CD4-positive, alpha-beta memory T cell (primary cell): ENCODE measurements at regions not wholly inside any gene's neighbourhood (a gene's known extent, or its start where the extent isn't known, plus 50 kb on each side); places are given as distances from the start of the nearest gene placed in this dataset.

ENCODE experiments used
- CTCF ChIA-PET: fragments of 350-600 bp; sonication (Branson Sonifier 250); formaldehyde crosslinking; loops from one replicate; lab custom pipeline; 2021; ENCODE audit warnings: inconsistent platforms; ENCODE audit not compliant: partially characterized antibody; lab: Charles Lee
- POLR2A ChIA-PET: fragments of 350-600 bp; sonication (Branson Sonifier 250); formaldehyde crosslinking; loops from one replicate; lab custom pipeline; 2021; ENCODE audit not compliant: partially characterized antibody; lab: Charles Lee
- DNase-seq, 5 donors: peaks; one replicate each; pipeline versions ENCODE4 v3.0.0 to v3.0.0-alpha.2; 2020 to 2022; ENCODE audit warnings: mixed read lengths in 1 of 5
- H3K27ac ChIP-seq: one replicate; pipeline ENCODE4 v1.7.0; 2013; ENCODE audit warnings: low read depth, low read length
- H3K27me3 ChIP-seq: 2 replicates; pipeline ENCODE4 v1.7.0; 2013; ENCODE audit warnings: mild to moderate bottlenecking, low read length, moderate library complexity; ENCODE audit not compliant: insufficient read depth
- H3K36me3 ChIP-seq: 2 replicates; pipeline ENCODE4 v1.7.0; 2013; ENCODE audit warnings: mild to moderate bottlenecking, low read length, moderate library complexity; ENCODE audit not compliant: insufficient read depth
- H3K4me1 ChIP-seq: 2 replicates; pipeline ENCODE4 v1.7.0; 2013; ENCODE audit warnings: mild to moderate bottlenecking, low read length, moderate library complexity; ENCODE audit not compliant: insufficient read depth
- H3K4me3 ChIP-seq, 2 donors: one replicate each; pipeline ENCODE4 v1.7.0; 2013; ENCODE audit warnings: low read length in 2 of 2, mild to moderate bottlenecking in 1 of 2
- H3K9me3 ChIP-seq, 2 donors: one replicate each; pipeline ENCODE4 v1.7.0; 2013; ENCODE audit warnings: low read length in 2 of 2, control low read depth in 1 of 2; ENCODE audit not compliant: control insufficient read depth in 1 of 2
- H3K27ac Mint-ChIP-seq, 7 donors: one replicate each; pipeline ENCODE4 v1.8.0; 2020 to 2021; ENCODE audit warnings: mixed read lengths in 7 of 7, mild to moderate bottlenecking in 6 of 7, inconsistent platforms in 3 of 7, moderate library complexity in 3 of 7
- H3K27me3 Mint-ChIP-seq, 2 donors: one replicate each; pipeline ENCODE4 v1.8.0; 2020 to 2021; ENCODE audit warnings: mixed read lengths in 2 of 2
- H3K36me3 Mint-ChIP-seq, 2 donors: one replicate each; pipeline ENCODE4 v1.8.0; 2020 to 2021; ENCODE audit warnings: mixed read lengths in 2 of 2, inconsistent platforms in 1 of 2, mild to moderate bottlenecking in 1 of 2
- H3K4me1 Mint-ChIP-seq, 4 donors: one replicate each; pipeline ENCODE4 v1.8.0; 2020 to 2021; ENCODE audit warnings: mixed read lengths in 4 of 4, mild to moderate bottlenecking in 1 of 4
- H3K4me3 Mint-ChIP-seq, 8 donors: one replicate each; pipeline ENCODE4 v1.8.0; 2020 to 2021; ENCODE audit warnings: mixed read lengths in 8 of 8, mild to moderate bottlenecking in 7 of 8, moderate library complexity in 6 of 8, inconsistent platforms in 3 of 8
- H3K9me3 Mint-ChIP-seq, 8 donors: one replicate each; pipeline ENCODE4 v1.8.0; 2020 to 2021; ENCODE audit warnings: mixed read lengths in 8 of 8, mild to moderate bottlenecking in 5 of 8, inconsistent platforms in 3 of 8, moderate library complexity in 1 of 8
- intact Hi-C: fragments of 100-400 bp; cut with micrococcal nuclease; formaldehyde crosslinking; loops from one replicate; pipeline ENCODE4 v1.15.1; 2023

DNA sequence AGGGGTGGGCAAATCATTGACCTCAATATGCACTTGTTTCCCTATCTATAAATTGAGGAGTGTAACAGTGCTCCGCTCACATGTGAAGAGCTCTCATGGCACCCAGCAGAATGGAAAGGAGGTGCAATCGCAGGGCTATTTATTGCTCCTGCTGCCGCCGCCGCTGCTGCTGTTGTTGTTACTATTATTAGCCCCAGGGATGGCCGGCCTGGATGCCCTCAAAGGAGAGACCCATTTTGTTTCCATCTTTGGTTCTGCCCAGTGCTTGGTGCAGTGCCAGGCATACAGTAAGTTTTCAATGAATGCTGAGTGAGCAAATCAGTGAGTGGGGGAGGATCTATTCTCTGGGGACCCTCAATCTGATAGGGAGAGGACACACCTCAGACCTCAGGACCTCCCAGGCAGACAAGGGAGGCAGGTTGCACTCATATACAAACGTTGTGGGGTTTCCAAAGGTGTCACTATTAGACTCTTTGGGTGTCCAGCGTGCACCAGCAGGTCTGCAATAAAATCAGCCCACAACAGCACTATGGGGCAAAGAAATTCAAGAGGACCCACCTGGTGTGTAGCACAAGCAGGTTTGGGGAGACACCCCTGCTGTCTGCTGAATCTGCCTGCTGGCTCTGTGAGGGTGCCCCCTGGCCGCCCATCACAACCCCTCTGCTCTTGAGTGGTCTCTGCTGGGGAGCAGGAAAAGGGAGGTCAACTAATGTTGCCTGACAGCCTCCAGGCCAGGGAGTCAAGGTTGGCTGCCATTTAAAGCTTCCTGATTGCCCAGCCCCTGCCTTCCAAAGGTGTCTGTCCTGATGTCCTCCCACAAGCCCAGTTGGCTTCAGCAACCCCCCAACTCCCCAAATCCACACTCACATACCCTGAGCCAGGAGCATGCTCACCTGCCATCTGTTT is 136.3 kb downstream of the ACTL8 start:
- no peak overlapping the region for H3K27ac Mint-ChIP-seq
- no peak overlapping the region for H3K27ac ChIP-seq
- no peaks in the 10 kb centered on the region for H3K36me3 ChIP-seq
- H3K4me1 ChIP-seq: no peaks in the 10 kb centered on the region
- H3K27me3 Mint-ChIP-seq: peaks cover 6 to 8% of the 10 kb centered on the region in 2 donors
- H3K9me3 ChIP-seq: no peaks in the 10 kb centered on the region
- no peak overlapping the region for H3K4me3 Mint-ChIP-seq
- no peak for DNase-seq
- no peaks in the 10 kb centered on the region for H3K27me3 ChIP-seq
- H3K9me3 Mint-ChIP-seq: no peaks in the 10 kb centered on the region
- H3K36me3 Mint-ChIP-seq: no peaks in the 10 kb centered on the region
- CTCF ChIA-PET: no interaction called here
- H3K4me1 Mint-ChIP-seq: no peaks in the 10 kb centered on the region
- POLR2A ChIA-PET: no interaction called here
- intact Hi-C loops: no loop called here
- no peak overlapping the region for H3K4me3 ChIP-seq

DNA sequence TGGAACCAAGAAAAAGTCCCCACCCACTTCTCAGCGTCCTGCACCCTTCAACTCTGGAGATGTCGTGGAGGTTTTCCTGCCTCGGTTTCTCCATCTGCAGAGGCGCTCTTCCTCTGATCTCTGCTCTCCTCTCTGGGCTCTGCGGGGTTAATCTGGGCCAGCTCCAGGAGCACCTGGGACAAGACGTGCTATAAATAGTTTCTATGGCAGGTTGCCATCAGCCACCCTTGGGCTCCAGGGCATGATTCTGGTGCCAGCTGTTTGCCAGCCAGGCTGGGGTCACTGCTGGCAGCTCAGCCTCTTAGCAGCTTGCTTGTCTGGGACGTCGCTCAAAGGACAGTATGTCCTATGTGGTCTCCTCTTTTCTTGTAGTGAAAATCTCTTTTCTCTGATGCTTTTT is 137.1 kb downstream of the ACTL8 start:
- Mint-ChIP-seq H3K27ac (peak overlapping the region in 1 of 7 donors; percentile 75), H3K36me3 (no peaks in the 10 kb centered on the region), H3K4me1 (no peaks in the 10 kb centered on the region), H3K4me3 (no peak overlapping the region), H3K27me3 (peaks cover 6 to 10% of the 10 kb centered on the region in 2 donors), H3K9me3 (no peaks in the 10 kb centered on the region)
- Histone ChIP-seq H3K27ac (no peak overlapping the region), H3K27me3 (no peaks in the 10 kb centered on the region), H3K36me3 (no peaks in the 10 kb centered on the region), H3K4me1 (no peaks in the 10 kb centered on the region), H3K9me3 (no peaks in the 10 kb centered on the region), H3K4me3 (no peak overlapping the region)
- DNase-seq: no peak
- POLR2A ChIA-PET: no interaction called here
- intact Hi-C loops: no loop called here
- CTCF ChIA-PET: no interaction called here

DNA sequence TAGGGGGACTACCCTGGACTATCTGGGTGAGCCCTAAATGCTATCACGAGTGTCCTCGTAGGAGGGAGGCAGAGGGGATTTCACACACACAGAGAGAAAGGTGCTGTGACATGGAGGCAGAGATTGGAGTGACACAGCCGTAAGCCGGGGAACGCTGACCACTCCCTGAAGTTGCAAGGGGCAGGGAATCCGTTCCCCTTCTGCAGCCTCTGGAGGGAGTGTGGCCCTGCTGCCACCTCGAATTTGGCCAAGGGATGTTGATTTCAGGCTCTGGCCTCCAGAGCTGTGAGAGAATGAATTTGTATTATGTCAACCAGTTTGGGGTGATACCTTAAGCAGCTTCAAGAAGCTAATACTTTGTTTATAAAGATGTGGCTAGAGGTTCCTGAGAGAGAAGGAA is 137.7 kb downstream of the ACTL8 start:
- peaks cover 0 to 3% (median 0%) of the 10 kb centered on the region in 8 donors for H3K9me3 Mint-ChIP-seq
- Histone ChIP-seq H3K4me1 (no peaks in the 10 kb centered on the region), H3K27ac (no peak overlapping the region), H3K4me3 (no peak overlapping the region), H3K36me3 (no peaks in the 10 kb centered on the region), H3K27me3 (no peaks in the 10 kb centered on the region), H3K9me3 (no peaks in the 10 kb centered on the region)
- intact Hi-C loops: no loop called here
- POLR2A ChIA-PET: no interaction called here
- no peaks in the 10 kb centered on the region for H3K36me3 Mint-ChIP-seq
- H3K4me3 Mint-ChIP-seq: no peak overlapping the region
- H3K27me3 Mint-ChIP-seq: peaks cover 5 to 10% of the 10 kb centered on the region in 2 donors
- no peak overlapping the region for H3K27ac Mint-ChIP-seq
- CTCF ChIA-PET: no interaction called here
- no peak for DNase-seq
- no peaks in the 10 kb centered on the region for H3K4me1 Mint-ChIP-seq

DNA sequence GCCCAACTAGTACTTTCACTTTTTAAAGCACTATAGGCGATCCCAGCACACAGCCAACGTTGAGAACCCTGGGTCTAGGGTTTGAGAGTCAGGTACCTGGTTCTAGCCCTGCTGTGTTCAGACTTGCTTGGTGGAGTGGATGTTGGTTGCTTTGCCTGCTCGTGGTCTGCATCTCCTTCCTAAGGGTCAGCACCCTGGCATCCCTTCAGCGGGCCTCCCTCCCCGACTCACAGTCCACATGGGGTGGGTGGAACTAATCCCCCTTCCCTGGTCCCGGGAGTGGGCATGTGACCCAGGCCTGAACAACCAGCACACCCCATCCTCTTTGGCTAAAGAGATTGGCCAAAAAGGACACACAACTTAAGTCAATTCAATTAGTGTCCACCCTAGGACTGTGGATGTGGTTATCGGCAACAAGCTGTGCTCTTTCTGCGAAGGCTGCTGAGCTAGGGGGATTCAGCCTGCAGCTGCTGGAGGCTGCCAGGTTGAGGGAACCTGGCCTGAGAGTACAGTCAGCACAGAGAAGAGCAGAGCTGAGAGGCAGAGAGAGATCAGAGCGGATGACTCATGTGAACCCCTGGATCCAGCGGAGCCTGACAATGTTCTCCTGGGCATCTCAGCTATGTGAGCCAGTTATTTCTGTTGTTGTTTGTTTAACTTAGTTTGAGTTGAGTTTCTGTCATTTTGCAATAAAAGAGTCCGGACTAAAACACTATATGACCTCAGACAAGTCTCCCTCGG is 138.9 kb downstream of the ACTL8 start:
- Histone ChIP-seq H3K4me1 (no peaks in the 10 kb centered on the region), H3K27me3 (no peaks in the 10 kb centered on the region), H3K36me3 (no peaks in the 10 kb centered on the region), H3K4me3 (no peak overlapping the region), H3K27ac (no peak overlapping the region), H3K9me3 (no peaks in the 10 kb centered on the region)
- peaks cover 0 to 3% (median 0%) of the 10 kb centered on the region in 8 donors for H3K9me3 Mint-ChIP-seq
- no peaks in the 10 kb centered on the region for H3K36me3 Mint-ChIP-seq
- POLR2A ChIA-PET: no interaction called here
- no peaks in the 10 kb centered on the region for H3K4me1 Mint-ChIP-seq
- H3K4me3 Mint-ChIP-seq: no peak overlapping the region
- H3K27ac Mint-ChIP-seq: no peak overlapping the region
- no peak for DNase-seq
- intact Hi-C loops: no loop called here
- peaks cover 2 to 10% of the 10 kb centered on the region in 2 donors for H3K27me3 Mint-ChIP-seq
- CTCF ChIA-PET: no interaction called here

DNA sequence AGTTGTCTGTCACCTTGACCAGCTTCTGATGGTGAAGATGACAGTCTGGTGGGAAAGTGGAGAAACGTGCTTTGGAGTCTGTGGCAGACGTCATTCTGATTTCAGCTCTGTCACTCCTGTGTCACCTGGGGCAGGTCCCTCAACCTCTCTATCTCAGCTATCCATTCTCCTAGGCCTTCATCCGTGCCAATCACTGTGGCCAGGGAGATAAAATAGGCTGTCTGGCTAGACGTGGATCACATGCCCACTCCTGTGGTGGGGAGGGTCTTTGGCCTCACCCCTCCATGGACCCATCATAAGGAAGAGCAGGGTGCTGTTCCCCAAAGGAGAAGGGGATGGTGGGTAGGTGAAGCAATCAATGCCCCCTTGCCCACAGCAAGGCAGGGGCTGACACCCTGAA is 140.3 kb downstream of the ACTL8 start:
- H3K27me3 ChIP-seq: no peaks in the 10 kb centered on the region
- ChIA-PET POLR2A (no interaction called here), CTCF (no interaction called here)
- no peaks in the 10 kb centered on the region for H3K4me1 ChIP-seq
- no peak overlapping the region for H3K4me3 Mint-ChIP-seq
- no peaks in the 10 kb centered on the region for H3K36me3 Mint-ChIP-seq
- no peak overlapping the region for H3K27ac ChIP-seq
- H3K4me3 ChIP-seq: no peak overlapping the region
- H3K27me3 Mint-ChIP-seq: peaks cover 3 to 10% of the 10 kb centered on the region in 2 donors
- H3K27ac Mint-ChIP-seq: no peak overlapping the region
- no peaks in the 10 kb centered on the region for H3K4me1 Mint-ChIP-seq
- H3K9me3 ChIP-seq: no peaks in the 10 kb centered on the region
- intact Hi-C loops: no loop called here
- H3K36me3 ChIP-seq: no peaks in the 10 kb centered on the region
- peaks cover 0 to 3% (median 0%) of the 10 kb centered on the region in 8 donors for H3K9me3 Mint-ChIP-seq
- DNase-seq: no peak

DNA sequence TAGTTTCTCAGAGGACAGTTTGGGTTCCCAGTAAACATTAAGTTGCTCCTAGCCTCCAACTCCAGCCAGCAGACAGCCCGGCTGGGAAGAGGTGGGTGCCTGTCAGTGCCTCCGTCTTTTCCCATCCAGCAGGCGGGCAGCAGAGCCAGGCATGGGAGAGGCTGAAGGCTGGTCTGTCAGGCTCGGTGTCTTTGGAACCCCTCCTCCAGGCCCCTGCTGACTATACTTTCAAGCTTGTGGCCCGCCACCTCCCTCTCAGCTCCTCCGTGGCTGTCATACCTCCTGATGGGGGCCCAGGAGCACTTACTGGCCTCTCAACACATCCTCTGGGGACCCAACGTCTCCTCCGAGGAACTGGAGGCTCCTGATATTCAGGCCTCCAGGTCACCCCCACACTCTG is 140.9 kb downstream of the ACTL8 start:
- H3K27ac Mint-ChIP-seq: no peak overlapping the region
- intact Hi-C loops: no loop called here
- Histone ChIP-seq H3K4me3 (no peak overlapping the region), H3K36me3 (no peaks in the 10 kb centered on the region), H3K27me3 (no peaks in the 10 kb centered on the region), H3K27ac (no peak overlapping the region), H3K4me1 (no peaks in the 10 kb centered on the region), H3K9me3 (no peaks in the 10 kb centered on the region)
- H3K27me3 Mint-ChIP-seq: peaks cover 3 to 8% of the 10 kb centered on the region in 2 donors
- H3K4me1 Mint-ChIP-seq: no peaks in the 10 kb centered on the region
- peaks cover 0 to 3% (median 0%) of the 10 kb centered on the region in 8 donors for H3K9me3 Mint-ChIP-seq
- no peak for DNase-seq
- H3K4me3 Mint-ChIP-seq: no peak overlapping the region
- POLR2A ChIA-PET: no interaction called here
- no peaks in the 10 kb centered on the region for H3K36me3 Mint-ChIP-seq
- CTCF ChIA-PET: no interaction called here

DNA sequence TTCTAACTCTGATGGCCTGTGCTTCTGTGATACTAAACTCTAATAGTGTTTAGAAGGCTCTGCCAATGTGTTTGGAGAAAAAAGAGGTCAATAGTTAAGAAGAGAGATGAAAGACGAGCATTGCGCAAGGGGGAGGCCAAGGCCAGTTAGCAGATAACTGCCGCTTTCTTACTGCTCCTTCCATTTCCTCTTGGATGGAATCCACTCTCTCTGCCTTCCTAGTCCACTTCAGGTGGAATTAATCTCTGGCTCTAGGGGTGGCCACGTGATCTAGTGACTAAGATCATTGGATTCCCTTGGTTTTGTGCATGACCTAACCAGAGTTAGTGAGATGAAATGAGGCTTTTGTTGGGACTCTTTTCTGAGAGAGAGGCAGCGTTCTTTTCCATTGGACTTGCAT is 148.3 kb downstream of the ACTL8 start:
- Mint-ChIP-seq H3K4me1 (no peaks in the 10 kb centered on the region), H3K27me3 (peaks cover 15 to 18% of the 10 kb centered on the region in 2 donors), H3K9me3 (peaks cover 0 to 4% (median 2%) of the 10 kb centered on the region in 8 donors), H3K36me3 (no peaks in the 10 kb centered on the region), H3K4me3 (no peak overlapping the region), H3K27ac (no peak overlapping the region)
- ChIA-PET POLR2A (no interaction called here), CTCF (no interaction called here)
- Histone ChIP-seq H3K27ac (no peak overlapping the region), H3K4me1 (no peaks in the 10 kb centered on the region), H3K4me3 (no peak overlapping the region), H3K27me3 (no peaks in the 10 kb centered on the region), H3K9me3 (no peaks in the 10 kb centered on the region), H3K36me3 (no peaks in the 10 kb centered on the region)
- intact Hi-C loops: no loop called here
- no peak for DNase-seq
